Choroid plexus epithelial cell (primary cell): ENCODE measurements at regions not wholly inside any gene's neighbourhood (a gene's known extent, or its start where the extent isn't known, plus 50 kb on each side); places are given as distances from the start of the nearest gene placed in this dataset.
"Not testable (repeated sequence)": the region's sequence is repeated elsewhere in the genome, so short reads cannot be mapped to it uniquely, and the experiment has no call there.

ENCODE experiments used
- DNase-seq: peaks from one replicate; pipeline ENCODE4 v3.0.0-alpha.2; 2010; ENCODE audit warnings: low read depth
- H3K4me3 ChIP-seq: 2 replicates; pipeline ENCODE4 v1.5.1; 2011; ENCODE audit warnings: low read depth, mild to moderate bottlenecking, control low read depth, low read length, moderate library complexity
- TF ChIP-seq, protein P1 (sequence below): conservative IDR thresholded peaks from 2 replicates; pipeline ENCODE4 v1.5.1; 2011; ENCODE audit warnings: low read depth, mild to moderate bottlenecking, control low read depth, inconsistent platforms, low read length, moderate library complexity

DNA sequence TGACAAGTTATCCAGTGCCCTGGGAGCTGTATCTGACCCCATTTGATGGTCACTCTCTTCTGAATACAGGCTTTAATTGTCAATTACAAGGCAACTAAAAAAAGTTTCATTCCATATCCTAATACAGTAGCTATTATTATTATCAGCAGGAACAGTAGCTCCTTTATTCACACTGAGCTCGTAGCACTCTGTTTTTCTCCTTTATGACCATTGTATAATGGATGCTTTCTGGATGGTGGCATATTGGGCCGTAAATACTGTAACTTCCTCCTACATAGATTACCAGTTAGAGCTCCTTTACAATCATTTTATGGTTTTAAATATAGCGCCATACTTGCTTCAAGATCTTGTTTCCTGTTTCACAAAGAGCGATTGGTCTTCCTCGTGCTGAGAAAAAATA lies 1040.3 kb downstream of the TSN start:
- no peak for DNase-seq
- H3K4me3 ChIP-seq = no peak overlapping the region
- TF ChIP-seq, protein P1, sequence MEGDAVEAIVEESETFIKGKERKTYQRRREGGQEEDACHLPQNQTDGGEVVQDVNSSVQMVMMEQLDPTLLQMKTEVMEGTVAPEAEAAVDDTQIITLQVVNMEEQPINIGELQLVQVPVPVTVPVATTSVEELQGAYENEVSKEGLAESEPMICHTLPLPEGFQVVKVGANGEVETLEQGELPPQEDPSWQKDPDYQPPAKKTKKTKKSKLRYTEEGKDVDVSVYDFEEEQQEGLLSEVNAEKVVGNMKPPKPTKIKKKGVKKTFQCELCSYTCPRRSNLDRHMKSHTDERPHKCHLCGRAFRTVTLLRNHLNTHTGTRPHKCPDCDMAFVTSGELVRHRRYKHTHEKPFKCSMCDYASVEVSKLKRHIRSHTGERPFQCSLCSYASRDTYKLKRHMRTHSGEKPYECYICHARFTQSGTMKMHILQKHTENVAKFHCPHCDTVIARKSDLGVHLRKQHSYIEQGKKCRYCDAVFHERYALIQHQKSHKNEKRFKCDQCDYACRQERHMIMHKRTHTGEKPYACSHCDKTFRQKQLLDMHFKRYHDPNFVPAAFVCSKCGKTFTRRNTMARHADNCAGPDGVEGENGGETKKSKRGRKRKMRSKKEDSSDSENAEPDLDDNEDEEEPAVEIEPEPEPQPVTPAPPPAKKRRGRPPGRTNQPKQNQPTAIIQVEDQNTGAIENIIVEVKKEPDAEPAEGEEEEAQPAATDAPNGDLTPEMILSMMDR = no peak

DNA sequence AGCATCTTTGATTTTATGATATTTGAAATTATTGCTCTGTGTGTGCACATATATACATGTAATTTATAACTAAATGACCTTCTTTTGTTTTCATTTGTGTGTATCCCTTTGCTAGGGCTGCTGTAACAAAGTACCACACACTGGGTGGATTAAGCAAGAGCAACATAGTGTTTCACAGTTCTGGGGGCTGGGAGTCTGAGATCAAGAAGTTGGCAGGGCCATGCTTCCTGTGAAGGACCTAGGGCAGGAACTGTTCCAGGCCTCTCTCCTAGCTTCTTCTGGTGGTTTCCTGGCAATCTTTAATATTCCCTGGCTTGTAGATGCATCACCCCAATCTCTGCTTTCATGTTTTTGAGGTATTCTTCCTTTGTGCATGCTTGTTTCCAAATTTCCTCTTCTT lies 1043.9 kb downstream of the TSN start:
- no peak for DNase-seq
- H3K4me3 ChIP-seq = no peak overlapping the region
- TF ChIP-seq, protein P1 = no peak

DNA sequence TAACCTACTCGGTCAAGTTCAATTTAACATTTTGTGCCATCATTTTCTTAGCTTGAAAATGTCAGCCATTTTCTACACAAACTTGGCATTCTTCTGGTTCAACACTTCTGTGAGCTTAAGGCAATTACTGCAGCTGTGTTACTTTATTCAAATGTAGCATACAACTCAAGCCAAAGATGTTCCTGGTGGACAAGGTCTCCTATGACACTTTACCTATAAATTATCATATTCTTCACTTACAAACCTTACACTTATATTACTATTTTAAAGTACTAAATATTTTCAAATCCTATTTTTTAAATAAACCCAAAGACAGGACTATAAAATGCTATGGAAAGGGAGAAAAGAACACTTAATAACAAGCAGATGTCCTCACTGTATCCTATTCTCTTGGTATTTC lies 1045.3 kb downstream of the TSN start:
- TF ChIP-seq, protein P1 = no peak
- DNase-seq = no peak
- H3K4me3 ChIP-seq = no peak overlapping the region

DNA sequence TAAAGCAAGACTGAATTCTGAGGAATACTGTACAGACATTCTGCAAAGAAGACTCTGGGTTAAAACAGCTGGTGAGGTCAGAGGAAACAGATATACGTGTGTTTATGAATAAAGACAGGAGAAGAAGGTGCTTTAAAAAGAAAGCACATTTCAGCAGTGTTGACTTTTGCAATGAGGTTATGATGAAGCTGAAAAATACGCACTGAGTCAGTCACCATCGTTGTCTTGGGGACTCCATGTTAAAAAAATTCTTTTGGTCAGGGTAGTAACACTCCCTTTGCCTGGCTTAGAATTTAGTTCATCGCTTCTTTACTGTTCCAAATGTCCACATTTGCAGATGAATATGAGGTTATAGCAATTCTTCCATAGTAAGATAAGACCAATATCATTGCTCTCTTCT lies 1049.0 kb downstream of the TSN start:
- H3K4me3 ChIP-seq = no peak overlapping the region
- DNase-seq = no peak
- TF ChIP-seq, protein P1 = no peak

GRCh38 chr2:122805346-122805745 lies 1049.9 kb downstream of the TSN start:
- DNase-seq = no peak
- no peak overlapping the region for H3K4me3 ChIP-seq
- TF ChIP-seq, protein P1 = no peak

GRCh38 chr2:122808286-122808969 lies 1053.0 kb downstream of the TSN start:
- TF ChIP-seq, protein P1 = no peak
- no peak for DNase-seq
- no peak overlapping the region for H3K4me3 ChIP-seq

DNA sequence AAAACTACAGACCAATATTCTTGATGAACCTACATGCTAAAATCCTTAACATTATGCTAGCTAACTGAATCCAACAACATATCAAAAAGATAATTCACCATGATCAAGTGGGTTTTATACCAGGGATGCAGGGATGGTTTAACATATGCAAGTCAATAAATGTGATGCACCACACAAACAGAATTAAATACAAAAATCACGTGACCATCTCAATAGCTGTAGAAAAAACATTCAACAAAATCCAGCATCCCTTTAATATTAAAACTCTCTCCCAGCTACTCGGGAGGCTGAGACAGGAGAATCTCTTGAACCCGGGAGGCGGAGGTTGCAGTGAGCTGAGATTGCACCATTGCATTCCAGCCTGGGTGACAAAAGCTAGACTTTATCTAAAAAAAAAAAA lies 1056.8 kb downstream of the TSN start:
- not testable (repeated sequence) for DNase-seq

More for the DNA sequence above, 1056.8 kb downstream of the TSN start:
- H3K4me3 ChIP-seq = not testable (repeated sequence)
